Stimulated activated CD8-positive, alpha-beta memory T cell treated with anti-CD3 and anti-CD28 coated beads, Interleukin-4, amount 100 ng/mL, for 4 hours (primary cell): ENCODE measurements at regions not wholly inside any gene's neighbourhood (a gene's known extent, or its start where the extent isn't known, plus 50 kb on each side); places are given as distances from the start of the nearest gene placed in this dataset.

Source experiments
- DNase-seq, 2 donors: peaks; one replicate each; pipeline ENCODE4 v3.0.0-alpha.2; 2020; ENCODE audit warnings: low read depth in 2 of 2, low spot score in 1 of 2

- DNase-seq, result no peak
These were observed 115.6 kb downstream of the GLI2 start for GRCh38 chr2:120851116-120851773.

DNA sequence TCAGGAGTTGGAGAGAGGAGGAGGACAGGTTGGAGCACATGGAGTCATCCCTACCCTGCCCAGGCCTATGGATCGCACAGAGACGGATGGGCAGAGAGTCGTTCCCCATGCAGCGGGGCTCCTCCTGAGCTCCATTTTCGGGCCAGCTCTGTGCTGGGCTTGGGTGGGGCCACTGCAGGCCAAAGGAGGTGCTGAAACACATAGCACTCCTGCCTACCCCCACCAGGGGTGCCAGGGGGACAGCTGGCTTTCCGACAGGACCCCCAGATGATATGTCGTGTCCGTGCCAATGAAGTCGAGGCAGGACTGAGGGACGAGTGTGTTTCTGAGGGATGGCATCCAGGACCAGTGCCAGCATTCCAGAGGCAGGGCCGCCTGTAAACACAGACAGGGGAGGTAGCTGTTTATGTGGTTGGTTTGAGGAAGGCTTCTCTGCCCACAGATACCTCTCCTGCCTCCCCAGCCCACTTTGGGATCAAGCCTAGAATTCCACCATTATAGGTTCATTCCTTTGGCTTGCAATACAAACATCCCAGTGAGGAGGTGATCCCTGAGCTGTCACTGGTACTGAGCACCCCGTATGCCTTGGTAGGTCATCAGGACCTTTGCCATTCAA lies 116.6 kb downstream of the GLI2 start:
- DNase-seq, result no peak

DNA sequence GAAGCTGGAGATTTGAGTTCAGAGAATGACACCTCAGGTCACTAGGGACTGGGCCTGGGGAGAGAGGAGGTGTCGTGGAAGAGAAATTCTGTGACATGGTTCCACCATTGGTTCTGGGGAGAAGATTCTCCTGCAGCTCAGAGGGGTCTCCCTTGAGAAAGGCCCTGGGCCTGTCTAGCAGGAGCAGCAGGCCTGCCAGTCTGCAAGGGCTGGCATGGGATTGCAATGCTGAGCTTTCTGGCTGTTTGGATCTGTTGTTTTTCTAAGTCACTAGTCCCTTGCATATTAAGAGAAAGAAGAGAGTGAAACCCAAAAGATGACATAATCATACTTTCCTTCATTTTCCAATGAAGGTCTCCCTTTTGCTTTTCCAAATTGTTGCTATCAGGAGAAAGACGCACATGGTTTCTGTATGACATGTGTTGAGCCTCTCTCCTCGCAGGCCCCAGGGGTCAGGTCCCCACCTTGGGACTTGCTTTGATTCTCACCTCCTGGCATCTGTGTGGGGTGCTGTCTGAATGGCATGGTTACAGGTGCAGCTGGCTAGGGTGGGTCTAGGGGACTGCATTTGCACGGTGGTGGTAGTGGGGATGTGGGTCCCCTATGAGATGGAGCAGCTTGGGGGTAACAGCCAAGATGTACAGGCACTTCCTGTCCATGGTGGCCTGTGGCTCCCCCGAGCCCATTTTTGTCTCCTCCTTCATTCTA lies 117.8 kb downstream of the GLI2 start:
- no peak for DNase-seq

- DNase-seq, result no peak
These were observed 118.4 kb downstream of the GLI2 start for GRCh38 chr2:120854014-120854620.

DNA sequence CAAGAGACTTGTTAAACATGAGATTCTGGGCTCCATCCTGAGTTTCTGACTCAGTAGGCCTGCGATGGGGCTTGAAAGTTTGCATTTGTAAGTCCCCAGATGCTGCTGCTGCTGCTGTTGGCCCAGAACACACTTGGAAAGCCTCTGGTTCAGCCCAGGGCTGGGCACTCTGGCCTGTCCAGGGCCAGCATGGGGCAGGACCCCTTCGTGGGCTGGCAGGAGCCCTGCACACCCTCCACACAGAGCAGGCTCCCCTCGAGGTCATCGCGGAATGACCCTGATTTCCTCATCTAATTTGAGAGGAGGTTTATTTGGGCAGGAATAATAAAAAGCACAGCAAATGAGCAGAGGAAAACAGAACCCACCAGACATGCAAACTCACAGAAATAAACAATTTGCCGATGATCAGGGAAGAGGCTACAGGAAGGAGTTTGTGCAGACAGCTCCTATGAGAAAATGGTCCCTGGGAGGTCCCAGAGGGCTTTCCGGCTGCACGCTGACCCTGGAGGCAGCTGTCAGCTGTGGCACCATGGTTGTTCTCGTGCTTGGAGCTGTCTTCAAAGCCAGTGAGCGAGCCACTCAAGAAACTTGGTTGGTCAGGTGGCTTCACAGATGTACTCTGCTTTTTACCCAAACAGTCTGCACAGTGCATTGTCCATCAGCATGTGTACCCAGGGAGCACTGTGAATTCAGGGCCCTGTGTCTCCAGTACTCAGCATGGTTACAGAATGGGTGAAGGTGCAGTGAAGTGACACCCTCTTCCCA lies 119.3 kb downstream of the GLI2 start:
- no peak for DNase-seq

DNA sequence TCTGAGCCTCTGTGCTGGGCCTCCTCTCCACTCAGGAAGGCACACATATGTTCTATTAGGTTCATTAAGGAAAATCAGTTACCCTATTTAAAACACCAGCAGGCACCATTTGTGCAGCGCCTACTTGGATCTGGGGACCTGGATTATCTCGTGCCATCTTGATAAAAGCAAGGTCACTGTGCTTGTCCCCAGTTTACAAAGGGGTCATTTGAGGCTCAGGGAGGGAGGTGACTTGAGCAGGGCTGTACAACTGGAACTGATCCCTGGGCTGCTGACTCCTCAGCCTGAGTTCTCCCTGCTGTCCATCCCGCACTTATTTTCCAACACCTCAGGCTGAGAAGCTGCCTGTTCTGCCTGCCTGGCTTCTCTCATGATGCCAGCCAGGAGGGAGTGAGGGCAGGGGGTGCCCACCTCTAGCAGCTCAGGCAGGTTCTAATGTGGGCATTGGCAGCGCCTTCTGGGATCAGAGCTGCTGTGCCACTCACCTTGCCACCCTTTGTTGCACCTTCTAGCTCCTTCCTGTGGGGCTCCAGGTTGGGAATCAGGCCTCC lies 120.3 kb downstream of the GLI2 start:
- DNase-seq, result no peak

GRCh38 chr2:120856421-120856862 lies 120.8 kb downstream of the GLI2 start:
- no peak for DNase-seq

- DNase-seq, result no peak
These were observed 121.8 kb downstream of the GLI2 start for GRCh38 chr2:120857422-120857821.

- no peak for DNase-seq
These were observed 122.3 kb downstream of the GLI2 start for GRCh38 chr2:120857931-120858330.

DNA sequence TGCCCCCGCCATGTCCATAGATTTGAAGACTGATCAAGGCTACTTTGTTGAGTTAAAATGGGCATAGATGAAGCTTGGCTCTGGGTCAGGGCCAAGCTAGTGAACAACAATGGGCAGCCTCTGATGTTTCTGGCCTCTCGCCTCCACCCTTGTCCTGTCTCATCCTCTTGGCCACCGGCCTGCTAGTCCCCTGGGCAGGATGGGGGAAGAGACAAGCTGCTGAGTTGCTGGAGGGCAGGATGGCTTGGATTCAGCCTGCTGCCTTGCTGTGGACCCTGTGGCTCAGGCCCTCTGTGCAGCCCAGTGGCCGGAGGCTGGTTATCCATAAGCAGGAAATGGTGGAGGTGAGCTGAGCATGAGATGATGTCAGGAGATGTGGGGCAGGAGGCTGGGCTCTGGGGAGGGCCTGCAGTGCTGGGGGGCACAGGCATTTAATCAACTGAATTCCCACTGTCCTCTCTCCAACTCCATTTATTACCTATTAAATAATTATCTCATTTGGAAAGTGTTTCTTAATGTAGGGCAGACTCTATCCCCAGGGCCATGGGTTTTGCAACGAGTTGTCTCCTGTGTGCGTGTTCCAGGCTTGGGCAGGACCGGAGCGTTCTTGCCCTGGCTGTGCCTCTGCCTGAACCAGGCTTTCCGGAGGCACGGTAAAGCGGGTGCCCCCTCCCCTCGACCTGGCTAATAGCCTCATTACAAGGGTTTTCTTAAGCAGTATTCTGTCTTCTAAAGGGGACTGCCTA lies 122.9 kb downstream of the GLI2 start:
- DNase-seq, result no peak

DNA sequence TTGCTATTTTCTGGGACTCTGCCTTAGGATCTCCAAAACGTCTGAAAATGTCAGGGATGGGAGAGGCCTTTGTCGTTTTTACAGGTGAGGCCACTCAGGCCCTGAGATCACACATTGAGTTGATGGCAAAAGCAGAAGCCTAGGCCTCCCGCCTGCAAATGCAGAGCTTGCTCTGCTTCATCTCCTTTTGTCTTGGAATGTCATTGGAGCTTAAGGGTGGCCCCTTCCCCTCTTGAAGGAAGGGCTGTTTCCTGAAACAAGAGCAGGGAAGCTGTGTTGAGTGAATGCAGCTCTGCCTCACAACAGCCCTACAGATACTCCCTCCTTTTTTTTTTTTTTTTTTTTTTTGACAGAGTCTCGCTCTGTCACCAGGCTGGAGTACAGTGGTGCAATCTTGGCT lies 123.5 kb downstream of the GLI2 start:
- DNase-seq, result no peak

DNA sequence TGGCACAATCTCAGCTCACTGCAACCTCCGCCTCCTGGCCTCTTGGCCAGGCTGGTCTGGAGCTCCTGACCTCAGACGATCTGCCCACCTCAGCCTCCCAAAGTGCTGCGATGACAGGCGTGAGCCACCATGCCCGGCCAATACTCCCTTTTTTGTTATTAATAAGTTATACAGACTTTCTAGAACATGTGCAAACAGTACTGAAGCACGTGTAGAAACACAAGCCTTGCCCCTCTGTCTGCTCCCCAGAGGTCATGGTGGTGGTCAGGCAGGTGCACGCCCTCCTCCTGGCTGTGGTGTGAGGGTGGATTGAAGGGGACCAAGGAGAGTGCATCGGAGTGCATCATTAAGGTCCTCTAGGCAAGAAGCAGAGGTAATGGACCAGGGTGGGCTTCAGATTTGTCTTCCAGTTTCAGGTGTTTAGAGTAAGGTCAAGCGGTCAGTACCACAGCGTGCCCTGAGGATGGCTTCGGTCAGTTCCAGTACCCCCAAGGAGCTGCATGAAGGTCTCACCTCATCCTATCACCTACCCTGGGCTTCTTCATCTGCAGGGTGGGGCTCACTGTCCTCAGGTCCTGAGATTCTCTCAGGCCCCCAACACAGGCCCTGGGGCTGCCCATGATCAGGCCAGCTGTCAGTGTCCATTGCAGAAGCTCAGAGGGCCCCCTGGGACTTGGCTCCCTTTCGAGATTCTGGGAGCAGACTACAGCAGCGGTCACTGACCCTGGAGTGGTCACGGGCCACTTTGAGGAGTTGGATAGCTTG lies 124.3 kb downstream of the GLI2 start:
- DNase-seq, result no peak

DNA sequence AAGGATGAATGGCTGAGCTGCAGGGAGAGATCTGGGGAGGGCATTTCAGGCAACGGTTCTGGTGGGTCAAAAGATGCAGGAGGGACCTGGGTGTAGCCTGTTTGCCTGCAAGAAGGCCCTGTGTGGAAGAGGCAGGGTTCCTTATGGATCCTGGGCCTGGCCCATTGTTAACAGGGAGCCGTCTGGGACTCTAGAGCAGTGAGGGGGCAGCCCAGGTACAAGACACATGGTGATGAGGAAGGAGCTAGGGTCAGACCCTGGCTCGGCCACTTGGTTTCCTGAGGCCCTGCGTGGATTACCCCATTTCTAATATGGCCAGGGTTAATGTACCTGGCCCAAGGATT lies 124.9 kb downstream of the GLI2 start:
- DNase-seq, result no peak

DNA sequence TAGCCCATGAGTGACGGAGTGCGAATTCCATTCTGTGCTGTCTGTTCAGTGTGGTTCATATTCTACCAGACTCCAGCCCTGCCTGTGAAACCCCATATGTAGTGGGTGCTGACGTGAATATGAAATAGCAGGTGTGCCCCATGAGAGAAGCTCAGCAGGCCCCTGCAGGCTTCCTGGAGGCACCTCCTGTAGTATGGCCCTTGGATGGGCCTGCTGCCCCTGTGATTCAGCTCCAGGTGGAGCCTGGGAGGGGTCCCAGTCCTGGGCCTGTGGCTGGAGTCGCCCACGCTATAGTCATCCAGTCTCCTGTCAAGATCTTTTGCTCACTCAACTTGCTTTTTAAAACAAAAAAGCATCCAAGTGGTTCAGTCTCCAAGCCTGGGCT lies 125.5 kb downstream of the GLI2 start:
- no peak for DNase-seq

DNA sequence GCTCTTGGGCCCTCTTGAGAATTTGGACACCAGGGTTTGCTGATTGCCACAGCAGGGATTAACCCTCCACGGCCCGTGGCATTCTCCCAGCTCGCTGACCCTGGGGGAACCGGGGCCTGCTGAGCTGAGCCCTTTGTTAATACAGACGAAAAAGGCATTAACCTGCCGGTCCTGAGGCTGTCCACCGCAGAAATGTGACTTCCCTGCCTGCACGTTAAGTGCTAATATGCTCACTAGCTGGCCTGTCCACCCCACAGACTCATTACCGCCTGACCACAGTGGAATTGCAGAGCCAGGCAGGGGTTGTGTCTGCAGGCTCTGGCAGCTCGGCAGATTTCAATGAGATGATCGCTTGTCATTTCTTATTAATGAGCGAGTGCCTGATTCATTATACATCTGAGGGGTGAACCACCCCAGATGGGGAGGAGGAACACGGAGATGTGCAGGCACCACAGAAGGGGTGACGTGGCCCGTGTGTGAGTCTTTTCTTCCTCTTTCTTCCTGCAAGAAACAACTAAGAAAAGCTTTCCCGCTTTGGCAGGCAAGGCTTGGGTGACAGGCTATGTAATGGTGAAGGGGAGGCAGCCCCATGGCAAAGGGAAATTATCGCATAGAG lies 126.0 kb downstream of the GLI2 start:
- DNase-seq, result no peak

GRCh38 chr2:120862201-120863060 lies 126.8 kb downstream of the GLI2 start:
- DNase-seq, result no peak

DNA sequence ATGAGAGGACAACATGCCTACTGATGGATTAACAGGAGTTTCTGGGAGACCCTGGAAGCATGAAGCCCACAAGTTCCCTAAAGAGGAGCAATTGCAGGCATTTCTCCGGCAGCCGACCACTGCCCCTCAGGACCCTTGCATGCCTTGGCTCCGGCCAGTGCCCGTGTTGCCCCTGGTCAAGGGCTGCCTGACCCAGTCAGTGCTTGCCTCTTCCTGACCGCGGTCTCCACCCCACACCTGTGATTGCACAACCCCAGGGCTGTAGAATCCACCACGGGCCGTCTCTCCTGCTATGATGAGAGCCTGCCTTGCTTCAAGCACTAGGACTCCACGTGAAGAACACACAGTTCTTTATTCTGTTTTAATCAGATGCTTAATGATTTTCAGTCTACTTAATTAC lies 127.5 kb downstream of the GLI2 start:
- no peak for DNase-seq

- no peak for DNase-seq
These were observed 128.1 kb downstream of the GLI2 start for GRCh38 chr2:120863661-120864320.
